IPS DF 19.7 (cell line): ENCODE measurements at regions not wholly inside any gene's neighbourhood (a gene's known extent, or its start where the extent isn't known, plus 50 kb on each side); places are given as distances from the start of the nearest gene placed in this dataset.
"Not testable (repeated sequence)": the region's sequence is repeated elsewhere in the genome, so short reads cannot be mapped to it uniquely, and the experiment has no call there.

Experiments used
- DNase-seq: peaks from one replicate; pipeline ENCODE4 v3.0.0-alpha.2; 2013; ENCODE audit warnings: low read depth, low spot score

- no peak for DNase-seq
These were observed 356.0 kb upstream of the CITED2 start for GRCh38 chr6:139730340-139730974.

GRCh38 chr6:139728876-139729427 lies 354.5 kb upstream of the CITED2 start:
- DNase-seq = no peak

DNA sequence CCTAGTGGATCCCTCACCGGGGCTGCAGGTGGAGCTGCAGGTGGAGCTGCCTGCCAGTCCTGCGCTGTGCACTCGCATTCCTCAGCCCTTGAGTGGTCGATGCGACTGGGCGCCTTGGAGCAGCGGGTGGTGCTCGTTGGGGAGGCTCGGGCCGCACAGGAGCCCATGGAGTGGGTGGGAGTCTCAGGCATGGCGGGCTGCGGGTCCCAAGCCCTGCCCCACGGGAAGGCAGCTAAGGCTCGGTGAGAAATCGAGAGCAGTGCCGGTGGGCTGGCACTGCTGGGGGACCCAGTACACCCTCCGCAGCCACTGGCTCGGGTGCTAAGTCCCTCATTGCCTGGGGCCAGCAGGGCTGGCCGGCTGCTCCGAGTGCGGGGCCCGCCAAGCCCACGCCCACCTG lies 351.8 kb upstream of the CITED2 start:
- DNase-seq = not testable (repeated sequence)

DNA sequence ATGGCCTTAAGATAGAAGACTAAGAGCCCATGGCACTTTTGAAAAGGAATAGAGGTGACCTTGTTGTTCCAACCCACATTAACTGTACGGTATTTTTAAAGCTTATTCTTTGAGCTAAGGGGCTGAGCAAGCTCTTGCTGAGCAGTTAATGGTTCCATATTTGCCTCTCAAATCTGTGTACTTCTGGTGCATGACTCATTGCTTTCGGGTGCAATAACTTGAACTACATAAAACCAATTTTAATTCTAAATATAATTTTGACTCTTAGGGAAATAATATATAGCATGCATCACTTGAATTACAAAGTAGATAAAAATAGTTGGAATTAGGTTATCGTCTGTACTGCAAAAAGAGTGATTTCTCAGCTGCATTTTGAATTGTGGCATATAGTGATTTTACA lies 348.1 kb upstream of the CITED2 start:
- DNase-seq = no peak

DNA sequence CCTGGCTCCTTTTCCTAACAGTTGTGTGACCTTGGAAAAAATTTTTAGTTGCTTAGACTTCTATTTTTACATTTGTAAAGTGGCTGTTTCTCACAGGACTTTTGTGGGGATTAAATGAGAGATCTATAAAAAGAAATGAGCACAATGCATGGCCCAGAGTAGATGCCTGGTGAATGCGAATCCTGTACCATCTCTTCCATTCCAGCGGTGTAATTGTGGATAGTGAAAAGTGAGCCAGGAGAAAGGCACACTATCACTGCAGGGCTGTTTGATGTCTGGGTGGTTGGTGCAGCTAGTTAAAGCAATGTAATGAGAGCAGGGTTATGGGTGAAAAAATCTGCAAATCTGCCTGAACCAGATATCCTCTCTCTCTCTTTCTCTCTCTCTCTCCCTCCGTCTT lies 347.5 kb upstream of the CITED2 start:
- no peak for DNase-seq

- DNase-seq = no peak
These were observed 339.6 kb upstream of the CITED2 start for GRCh38 chr6:139713900-139714506.

DNA sequence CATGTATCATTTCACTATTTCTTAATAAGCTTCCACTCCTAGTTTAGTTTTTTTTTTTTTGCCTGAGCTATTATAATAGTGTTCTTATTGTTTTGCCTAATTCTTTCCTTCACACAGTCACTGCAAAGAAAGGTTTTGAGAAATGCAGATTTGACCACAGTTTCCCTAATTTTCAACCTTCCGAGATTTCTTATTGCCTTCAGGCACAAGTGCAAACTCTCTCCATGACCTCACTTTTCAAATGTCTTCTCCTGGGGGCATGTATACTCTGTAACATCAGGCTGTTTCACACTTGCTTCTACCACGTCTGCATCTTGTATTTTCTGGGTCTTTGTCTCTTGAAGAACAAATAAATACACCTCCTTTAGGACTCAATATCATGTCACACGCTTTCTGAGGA lies 339.0 kb upstream of the CITED2 start:
- no peak for DNase-seq

DNA sequence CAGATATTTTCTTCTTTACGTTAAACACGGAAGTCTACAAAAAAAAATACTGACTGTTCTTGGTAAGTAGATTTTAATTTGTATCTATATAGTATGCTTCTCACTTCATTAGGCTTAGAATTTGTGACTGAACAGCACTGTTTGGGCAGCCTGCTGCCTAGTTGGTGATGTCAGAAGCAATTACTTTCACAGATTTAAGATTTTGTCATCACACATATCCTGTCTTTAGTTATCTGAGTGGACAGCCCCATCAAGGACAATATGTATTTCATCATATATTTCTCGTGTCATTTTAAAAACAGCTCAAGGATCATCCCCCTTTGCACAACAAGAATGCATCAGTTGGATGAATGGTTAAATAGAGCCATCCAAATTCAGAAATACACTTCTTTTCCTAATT lies 338.4 kb upstream of the CITED2 start:
- DNase-seq = no peak

DNA sequence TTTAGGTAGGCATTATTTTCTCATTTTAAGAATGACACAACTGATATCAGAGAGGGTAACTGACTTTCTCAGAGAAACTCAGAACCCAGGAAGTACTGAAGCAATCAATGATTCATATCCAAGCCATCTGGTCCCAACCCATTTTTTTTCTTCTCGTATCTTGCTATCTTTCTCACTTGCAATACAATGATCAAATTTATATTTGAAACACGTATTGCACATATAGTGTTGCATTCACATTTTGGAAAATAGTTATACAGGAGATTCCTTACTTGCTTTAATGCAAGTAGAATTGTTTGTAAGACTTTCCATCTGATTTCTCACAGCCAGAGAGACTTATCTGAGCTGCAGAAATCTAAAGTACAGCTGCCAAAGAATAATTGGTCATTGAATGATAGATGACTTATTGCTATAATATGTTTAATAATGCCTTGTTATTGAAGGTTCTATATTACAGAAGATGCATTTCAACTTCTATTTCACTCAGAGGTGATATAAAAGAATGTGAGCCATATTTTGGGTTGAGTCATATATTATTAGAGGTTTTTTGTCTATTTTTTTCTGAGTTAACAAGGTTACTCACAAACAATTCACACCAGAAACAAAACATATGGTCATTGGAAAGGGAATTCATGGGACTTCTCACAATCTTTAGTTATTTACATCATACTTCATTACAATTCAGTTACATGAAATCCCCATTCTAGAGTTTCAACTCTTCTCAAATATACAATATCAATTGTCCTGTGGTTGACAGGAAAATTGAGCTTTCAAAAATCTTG lies 337.5 kb upstream of the CITED2 start:
- DNase-seq = no peak

DNA sequence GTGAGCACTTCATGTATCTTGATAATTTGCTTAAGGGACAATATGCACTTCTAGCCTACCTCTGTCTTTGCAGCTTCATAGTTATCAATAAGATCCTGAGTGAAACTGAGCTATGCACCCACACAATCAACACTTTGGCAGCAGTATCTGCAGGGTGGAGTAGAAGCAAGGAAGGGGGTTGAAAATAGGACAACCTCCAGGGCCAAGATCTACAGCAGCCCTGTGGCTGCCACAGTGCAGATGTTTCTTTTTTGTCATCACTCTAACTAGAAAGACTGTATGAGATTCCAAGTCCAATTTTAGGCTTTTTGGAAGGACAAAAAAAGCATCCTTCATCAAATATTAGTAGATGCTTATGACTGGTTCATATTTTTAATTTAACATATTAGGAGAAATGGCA lies 336.1 kb upstream of the CITED2 start:
- DNase-seq = no peak

GRCh38 chr6:139708337-139709199 lies 334.1 kb upstream of the CITED2 start:
- DNase-seq = no peak

DNA sequence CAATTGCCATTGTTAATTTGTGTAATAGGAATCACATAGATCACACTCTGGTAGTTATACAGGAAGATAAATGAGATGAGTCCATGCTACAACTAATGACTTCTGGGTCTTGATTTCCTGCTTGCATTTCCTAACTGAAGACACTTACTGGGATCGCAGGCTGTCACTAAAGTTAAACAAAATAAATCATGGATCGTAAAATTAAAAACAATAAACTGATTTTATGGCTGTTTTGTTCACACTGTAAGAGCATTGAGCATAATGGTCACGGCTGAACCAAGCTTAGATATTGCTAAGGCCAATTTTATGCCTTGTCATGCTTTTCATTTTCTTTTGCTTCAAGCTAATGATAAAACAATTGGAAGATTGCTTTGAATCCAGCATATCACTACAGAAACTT lies 332.5 kb upstream of the CITED2 start:
- DNase-seq = no peak

- DNase-seq = no peak
These were observed 330.8 kb upstream of the CITED2 start for GRCh38 chr6:139705284-139705683.

DNA sequence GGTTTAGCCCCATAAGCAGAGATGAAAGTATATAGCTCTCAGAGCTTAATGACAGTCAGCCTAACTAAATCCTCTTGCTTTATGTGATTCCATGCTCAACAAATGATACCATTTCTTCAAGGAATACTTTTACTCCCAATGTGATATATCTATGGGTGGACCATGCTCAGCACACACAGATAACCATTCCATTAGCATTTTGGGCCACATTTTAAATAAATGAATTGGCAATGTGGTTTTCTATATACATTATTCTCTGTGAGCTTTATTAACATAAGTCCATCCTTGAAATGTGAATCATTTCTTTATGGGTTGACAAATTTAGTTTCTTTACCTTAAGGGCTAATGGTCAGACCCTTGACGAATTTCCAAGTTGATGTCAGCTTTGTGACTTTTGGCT lies 329.3 kb upstream of the CITED2 start:
- DNase-seq = no peak

GRCh38 chr6:139702706-139703105 lies 328.3 kb upstream of the CITED2 start:
- DNase-seq = no peak

GRCh38 chr6:139701695-139702094 lies 327.2 kb upstream of the CITED2 start:
- DNase-seq = no peak

DNA sequence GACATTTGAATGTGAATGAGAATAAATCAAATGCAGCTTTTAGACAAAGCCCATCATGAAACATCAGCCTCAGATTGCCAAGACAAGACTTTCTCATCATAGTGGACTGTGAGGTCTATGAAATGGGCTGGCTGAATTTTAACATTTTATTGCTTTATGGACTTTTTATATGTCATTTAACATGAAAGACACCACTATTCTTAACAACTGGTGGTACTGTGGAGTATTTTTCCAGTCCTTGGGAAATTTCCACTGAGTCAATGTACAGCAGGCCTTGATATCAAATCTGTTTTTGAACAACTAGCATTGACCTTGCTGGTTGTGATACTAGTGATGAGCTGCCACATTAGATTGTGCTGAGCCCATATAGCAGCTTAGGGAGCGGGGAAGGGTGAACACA lies 326.6 kb upstream of the CITED2 start:
- no peak for DNase-seq

- no peak for DNase-seq
These were observed 325.5 kb upstream of the CITED2 start for GRCh38 chr6:139699911-139700310.

GRCh38 chr6:139699335-139699734 lies 324.9 kb upstream of the CITED2 start:
- DNase-seq = no peak

GRCh38 chr6:139698526-139699176 lies 324.2 kb upstream of the CITED2 start:
- no peak for DNase-seq

- not testable (repeated sequence) for DNase-seq
These were observed 323.4 kb upstream of the CITED2 start for GRCh38 chr6:139697856-139698255.
